Smooth muscle cell (in vitro differentiated cells): ENCODE measurements at regions not wholly inside any gene's neighbourhood (a gene's known extent, or its start where the extent isn't known, plus 50 kb on each side); places are given as distances from the start of the nearest gene placed in this dataset.

ENCODE experiments used
- DNase-seq: peaks from one replicate; lab custom pipeline; 2025; ENCODE audit not compliant: unreplicated experiment; lab: John Stamatoyannopoulos, UW
- H2AFZ ChIP-seq: fragments of 200-600 bp; sonication (generic); 2 replicates; pipeline ENCODE4 v1.6.0; 2016; ENCODE audit warnings: antibody characterized with exemption, low read depth, mild to moderate bottlenecking
- H3F3A ChIP-seq: fragments of 200-600 bp; sonication (generic); 2 replicates; pipeline ENCODE4 v1.6.0; 2017; ENCODE audit warnings: antibody characterized with exemption, low read depth
- H3K27ac ChIP-seq: fragments of 200-600 bp; sonication (generic); 2 replicates; pipeline ENCODE4 v1.5.1; 2016; ENCODE audit warnings: low read depth, mild to moderate bottlenecking
- H3K27me3 ChIP-seq: fragments of 200-600 bp; sonication (generic); 2 replicates; pipeline ENCODE4 v1.6.1; 2016; ENCODE audit warnings: low read depth, mild to moderate bottlenecking
- H3K36me3 ChIP-seq: fragments of 200-600 bp; sonication (generic); 2 replicates; pipeline ENCODE4 v1.5.1; 2016; ENCODE audit warnings: low read depth
- H3K4me1 ChIP-seq: fragments of 200-600 bp; sonication (generic); 2 replicates; pipeline ENCODE4 v1.5.1; 2016; ENCODE audit warnings: low read depth
- H3K4me2 ChIP-seq: fragments of 200-600 bp; sonication (generic); 2 replicates; pipeline ENCODE4 v1.6.0; 2016; ENCODE audit warnings: mild to moderate bottlenecking
- H3K4me3 ChIP-seq: fragments of 200-600 bp; sonication (generic); 2 replicates; pipeline ENCODE4 v1.5.1; 2016; ENCODE audit warnings: mild to moderate bottlenecking
- H3K79me2 ChIP-seq: fragments of 200-600 bp; sonication (generic); 2 replicates; pipeline ENCODE4 v1.6.0; 2016; ENCODE audit warnings: low read depth, mild to moderate bottlenecking
- H3K9ac ChIP-seq: fragments of 200-600 bp; sonication (generic); 2 replicates; pipeline ENCODE4 v1.6.0; 2016; ENCODE audit warnings: low read depth
- H3K9me3 ChIP-seq: fragments of 200-600 bp; sonication (generic); replicated peaks from 2 replicates; pipeline ENCODE4 v1.5.1; 2016; ENCODE audit warnings: low read depth
- H4K20me1 ChIP-seq: fragments of 200-600 bp; sonication (generic); 2 replicates; pipeline ENCODE4 v1.6.0; 2016; ENCODE audit warnings: low read depth
- CTCF ChIP-seq: fragments of 200-600 bp; sonication (generic); IDR thresholded peaks from 2 replicates; pipeline ENCODE4 v1.5.1; 2017; ENCODE audit warnings: borderline replicate concordance, mild to moderate bottlenecking, antibody characterized with exemption; ENCODE audit not compliant: insufficient read depth, poor library complexity, severe bottlenecking
- WGBS: methylation state at CpG from one replicate; pipeline ENCODE4 v1.1.7; 2016; ENCODE audit warnings: low lambda C conversion rate; 5-methylcytosine and 5-hydroxymethylcytosine counted together

GRCh38 chr1:29635501-29636263 lies 399.4 kb downstream of the PTPRU start:
- H3K9ac ChIP-seq: no peak overlapping the region
- H3K27me3 ChIP-seq: no peaks in the 10 kb centered on the region
- 90% methylated on average over 10 of the region's 10 CpGs for WGBS
- no peak for DNase-seq
- H3K79me2 ChIP-seq: no peaks in the 10 kb centered on the region
- H2AFZ ChIP-seq: no peak overlapping the region
- no peak overlapping the region for H3K4me2 ChIP-seq
- H3K9me3 ChIP-seq: no peaks in the 10 kb centered on the region
- no peak overlapping the region for H3K4me3 ChIP-seq
- no peak for TF ChIP-seq CTCF
- peaks cover 6% of the 10 kb centered on the region for H3K4me1 ChIP-seq
- H3K36me3 ChIP-seq: no peaks in the 10 kb centered on the region
- H4K20me1 ChIP-seq: no peaks in the 10 kb centered on the region
- no peaks in the 10 kb centered on the region for H3F3A ChIP-seq
- H3K27ac ChIP-seq: no peak overlapping the region

GRCh38 chr1:29634746-29635335 lies 398.5 kb downstream of the PTPRU start:
- no peak for TF ChIP-seq CTCF
- Histone ChIP-seq H3K27me3 (no peaks in the 10 kb centered on the region), H3K9me3 (no peaks in the 10 kb centered on the region), H3F3A (no peaks in the 10 kb centered on the region), H3K27ac (no peak overlapping the region), H3K4me2 (no peak overlapping the region), H4K20me1 (no peaks in the 10 kb centered on the region), H3K4me1 (peaks cover 5% of the 10 kb centered on the region), H3K36me3 (no peaks in the 10 kb centered on the region), H3K9ac (no peak overlapping the region), H3K4me3 (no peak overlapping the region), H3K79me2 (no peaks in the 10 kb centered on the region), H2AFZ (no peak overlapping the region)
- 90% methylated on average over 7 of the region's 7 CpGs for WGBS
- DNase-seq: no peak

- H3F3A ChIP-seq: no peaks in the 10 kb centered on the region
- H2AFZ ChIP-seq: no peak overlapping the region
- no peaks in the 10 kb centered on the region for H3K27me3 ChIP-seq
- no peak overlapping the region for H3K4me3 ChIP-seq
- no peaks in the 10 kb centered on the region for H3K9me3 ChIP-seq
- no peak for TF ChIP-seq CTCF
- no peaks in the 10 kb centered on the region for H3K36me3 ChIP-seq
- H4K20me1 ChIP-seq: no peaks in the 10 kb centered on the region
- H3K4me2 ChIP-seq: no peak overlapping the region
- H3K4me1 ChIP-seq: no peaks in the 10 kb centered on the region
- H3K9ac ChIP-seq: no peak overlapping the region
- H3K27ac ChIP-seq: no peak overlapping the region
- H3K79me2 ChIP-seq: no peaks in the 10 kb centered on the region
- no peak for DNase-seq
- WGBS: 69% methylated on average over 5 of the region's 5 CpGs
Observed at GRCh38 chr1:29634324-29634723, 398.0 kb downstream of the PTPRU start.

GRCh38 chr1:29633771-29634170 lies 397.4 kb downstream of the PTPRU start:
- TF ChIP-seq CTCF: no peak
- Histone ChIP-seq H2AFZ (no peak overlapping the region), H3K9me3 (no peaks in the 10 kb centered on the region), H3K9ac (no peak overlapping the region), H3K36me3 (no peaks in the 10 kb centered on the region), H3K4me3 (no peak overlapping the region), H3F3A (no peaks in the 10 kb centered on the region), H3K79me2 (no peaks in the 10 kb centered on the region), H3K27ac (no peak overlapping the region), H3K27me3 (no peaks in the 10 kb centered on the region), H3K4me2 (no peak overlapping the region), H4K20me1 (no peaks in the 10 kb centered on the region), H3K4me1 (no peaks in the 10 kb centered on the region)
- WGBS: 71% methylated on average over 4 of the region's 4 CpGs
- DNase-seq: no peak
